BLaER1 (cell line): ENCODE measurements at regions not wholly inside any gene's neighbourhood (a gene's known extent, or its start where the extent isn't known, plus 50 kb on each side); places are given as distances from the start of the nearest gene placed in this dataset.

Experiments
- H3K27ac ChIP-seq: shearing (Covaris generic); formaldehyde crosslinking; 2 replicates; pipeline ENCODE4 v1.8.1; 2022
- H3K27me3 ChIP-seq: shearing (Covaris generic); formaldehyde crosslinking; 2 replicates; pipeline ENCODE4 v1.8.1; 2022
- H3K36me3 ChIP-seq: shearing (Covaris generic); formaldehyde crosslinking; 2 replicates; pipeline ENCODE4 v1.8.1; 2022
- H3K4me1 ChIP-seq: shearing (Covaris generic); formaldehyde crosslinking; 2 replicates; pipeline ENCODE4 v1.8.1; 2022
- H3K4me2 ChIP-seq: shearing (Covaris generic); formaldehyde crosslinking; 2 replicates; pipeline ENCODE4 v1.8.1; 2022
- H3K4me3 ChIP-seq: shearing (Covaris generic); formaldehyde crosslinking; 2 replicates; pipeline ENCODE4 v1.8.1; 2022
- H3K9ac ChIP-seq: shearing (Covaris generic); formaldehyde crosslinking; 2 replicates; pipeline ENCODE4 v1.8.1; 2022
- H3K9me3 ChIP-seq: shearing (Covaris generic); formaldehyde crosslinking; 2 replicates; pipeline ENCODE4 v1.8.1; 2022
- H4K20me1 ChIP-seq: shearing (Covaris generic); formaldehyde crosslinking; 2 replicates; pipeline ENCODE4 v1.8.1; 2022
- Cebpa-rat ChIP-seq: shearing (Covaris generic); IDR thresholded peaks from 2 replicates; pipeline ENCODE4 v1.8.1; 2022

- H3K27me3 ChIP-seq = no peaks in the 10 kb centered on the region
- no peak for TF ChIP-seq Cebpa-rat
- H3K4me2 ChIP-seq = no peak overlapping the region
- H3K9me3 ChIP-seq = no peaks in the 10 kb centered on the region
- H3K4me3 ChIP-seq = no peak overlapping the region
- H3K4me1 ChIP-seq = no peaks in the 10 kb centered on the region
- H4K20me1 ChIP-seq = no peaks in the 10 kb centered on the region
- H3K9ac ChIP-seq = no peak overlapping the region
- H3K36me3 ChIP-seq = no peaks in the 10 kb centered on the region
- H3K27ac ChIP-seq = no peak overlapping the region
Observed at GRCh38 chr2:145855142-145855541, 1335.2 kb upstream of the ZEB2 start.

GRCh38 chr2:145854039-145854755, 1334.3 kb upstream of the ZEB2 start:
- no peak overlapping the region for H3K4me3 ChIP-seq
- no peak overlapping the region for H3K9ac ChIP-seq
- no peak for TF ChIP-seq Cebpa-rat
- no peaks in the 10 kb centered on the region for H3K36me3 ChIP-seq
- H3K27me3 ChIP-seq = no peaks in the 10 kb centered on the region
- H3K27ac ChIP-seq = no peak overlapping the region
- H3K9me3 ChIP-seq = no peaks in the 10 kb centered on the region
- H3K4me2 ChIP-seq = no peak overlapping the region
- no peaks in the 10 kb centered on the region for H3K4me1 ChIP-seq
- H4K20me1 ChIP-seq = no peaks in the 10 kb centered on the region

GRCh38 chr2:145851730-145852129, 1331.8 kb upstream of the ZEB2 start:
- H3K4me3 ChIP-seq = no peak overlapping the region
- no peaks in the 10 kb centered on the region for H4K20me1 ChIP-seq
- H3K4me2 ChIP-seq = no peak overlapping the region
- no peaks in the 10 kb centered on the region for H3K36me3 ChIP-seq
- H3K27me3 ChIP-seq = no peaks in the 10 kb centered on the region
- no peak overlapping the region for H3K27ac ChIP-seq
- no peak for TF ChIP-seq Cebpa-rat
- H3K4me1 ChIP-seq = no peaks in the 10 kb centered on the region
- no peaks in the 10 kb centered on the region for H3K9me3 ChIP-seq
- no peak overlapping the region for H3K9ac ChIP-seq

- no peaks in the 10 kb centered on the region for H3K27me3 ChIP-seq
- H3K4me2 ChIP-seq = no peak overlapping the region
- peaks cover 7% of the 10 kb centered on the region; the same call in 1 of the 2 replicates for H3K4me1 ChIP-seq
- TF ChIP-seq Cebpa-rat = no peak
- H3K36me3 ChIP-seq = no peaks in the 10 kb centered on the region
- no peak overlapping the region for H3K9ac ChIP-seq
- H3K4me3 ChIP-seq = no peak overlapping the region
- H3K27ac ChIP-seq = no peak overlapping the region
- H3K9me3 ChIP-seq = no peaks in the 10 kb centered on the region
- no peaks in the 10 kb centered on the region for H4K20me1 ChIP-seq
Observed at GRCh38 chr2:145849466-145849865, 1329.5 kb upstream of the ZEB2 start.

- no peak for TF ChIP-seq Cebpa-rat
- peaks cover 7% of the 10 kb centered on the region; the same call in 1 of the 2 replicates for H3K4me1 ChIP-seq
- no peaks in the 10 kb centered on the region for H3K9me3 ChIP-seq
- no peak overlapping the region for H3K4me3 ChIP-seq
- H3K27me3 ChIP-seq = no peaks in the 10 kb centered on the region
- H3K4me2 ChIP-seq = no peak overlapping the region
- no peak overlapping the region for H3K27ac ChIP-seq
- no peak overlapping the region for H3K9ac ChIP-seq
- H3K36me3 ChIP-seq = no peaks in the 10 kb centered on the region
- no peaks in the 10 kb centered on the region for H4K20me1 ChIP-seq
Observed at GRCh38 chr2:145846982-145847381, 1327.1 kb upstream of the ZEB2 start.

- H3K4me3 ChIP-seq = no peak overlapping the region
- no peak for TF ChIP-seq Cebpa-rat
- H3K36me3 ChIP-seq = no peaks in the 10 kb centered on the region
- H3K4me1 ChIP-seq = peaks cover 7% of the 10 kb centered on the region; the same call in 1 of the 2 replicates
- H3K9ac ChIP-seq = no peak overlapping the region
- no peaks in the 10 kb centered on the region for H3K27me3 ChIP-seq
- H3K9me3 ChIP-seq = no peaks in the 10 kb centered on the region
- H3K27ac ChIP-seq = no peak overlapping the region
- H3K4me2 ChIP-seq = no peak overlapping the region
- H4K20me1 ChIP-seq = no peaks in the 10 kb centered on the region
Observed at GRCh38 chr2:145845923-145846322, 1326.0 kb upstream of the ZEB2 start.

GRCh38 chr2:145845207-145845894, 1325.4 kb upstream of the ZEB2 start:
- H3K27ac ChIP-seq = no peak overlapping the region
- H3K4me3 ChIP-seq = no peak overlapping the region
- no peaks in the 10 kb centered on the region for H3K27me3 ChIP-seq
- no peak overlapping the region for H3K9ac ChIP-seq
- H3K36me3 ChIP-seq = no peaks in the 10 kb centered on the region
- no peaks in the 10 kb centered on the region for H4K20me1 ChIP-seq
- no peak; the same call in 1 of the 2 replicates for TF ChIP-seq Cebpa-rat
- peak overlapping the region; percentile 2; the same call in 1 of the 2 replicates for H3K4me2 ChIP-seq
- H3K4me1 ChIP-seq = peaks cover 7% of the 10 kb centered on the region; the same call in 1 of the 2 replicates
- H3K9me3 ChIP-seq = no peaks in the 10 kb centered on the region

GRCh38 chr2:145841973-145842372, 1322.1 kb upstream of the ZEB2 start:
- no peaks in the 10 kb centered on the region for H3K27me3 ChIP-seq
- H3K4me1 ChIP-seq = peaks cover 7% of the 10 kb centered on the region; the same call in 1 of the 2 replicates
- H3K9ac ChIP-seq = no peak overlapping the region
- no peak for TF ChIP-seq Cebpa-rat
- H3K4me2 ChIP-seq = no peak overlapping the region
- H4K20me1 ChIP-seq = no peaks in the 10 kb centered on the region
- H3K36me3 ChIP-seq = no peaks in the 10 kb centered on the region
- no peak overlapping the region for H3K27ac ChIP-seq
- no peak overlapping the region for H3K4me3 ChIP-seq
- H3K9me3 ChIP-seq = no peaks in the 10 kb centered on the region

- Histone ChIP-seq H3K36me3 (no peaks in the 10 kb centered on the region), H3K9ac (no peak overlapping the region), H3K27ac (no peak overlapping the region), H4K20me1 (no peaks in the 10 kb centered on the region), H3K4me3 (no peak overlapping the region), H3K4me1 (no peaks in the 10 kb centered on the region), H3K27me3 (no peaks in the 10 kb centered on the region), H3K9me3 (no peaks in the 10 kb centered on the region), H3K4me2 (no peak overlapping the region)
- TF ChIP-seq Cebpa-rat = no peak
Observed at GRCh38 chr2:145836986-145837385, 1317.1 kb upstream of the ZEB2 start.

- H3K36me3 ChIP-seq = no peaks in the 10 kb centered on the region
- TF ChIP-seq Cebpa-rat = no peak
- no peaks in the 10 kb centered on the region for H3K27me3 ChIP-seq
- no peak overlapping the region for H3K9ac ChIP-seq
- H3K4me3 ChIP-seq = no peak overlapping the region
- H3K9me3 ChIP-seq = no peaks in the 10 kb centered on the region
- H3K4me1 ChIP-seq = no peaks in the 10 kb centered on the region
- H4K20me1 ChIP-seq = no peaks in the 10 kb centered on the region
- H3K27ac ChIP-seq = no peak overlapping the region
- no peak overlapping the region for H3K4me2 ChIP-seq
Observed at GRCh38 chr2:145835665-145836064, 1315.7 kb upstream of the ZEB2 start.
